ENCODE measurements at regions not wholly inside any gene's neighbourhood (a gene's known extent, or its start where the extent isn't known, plus 50 kb on each side); places are given as distances from the start of the nearest gene placed in this dataset.

DNA sequence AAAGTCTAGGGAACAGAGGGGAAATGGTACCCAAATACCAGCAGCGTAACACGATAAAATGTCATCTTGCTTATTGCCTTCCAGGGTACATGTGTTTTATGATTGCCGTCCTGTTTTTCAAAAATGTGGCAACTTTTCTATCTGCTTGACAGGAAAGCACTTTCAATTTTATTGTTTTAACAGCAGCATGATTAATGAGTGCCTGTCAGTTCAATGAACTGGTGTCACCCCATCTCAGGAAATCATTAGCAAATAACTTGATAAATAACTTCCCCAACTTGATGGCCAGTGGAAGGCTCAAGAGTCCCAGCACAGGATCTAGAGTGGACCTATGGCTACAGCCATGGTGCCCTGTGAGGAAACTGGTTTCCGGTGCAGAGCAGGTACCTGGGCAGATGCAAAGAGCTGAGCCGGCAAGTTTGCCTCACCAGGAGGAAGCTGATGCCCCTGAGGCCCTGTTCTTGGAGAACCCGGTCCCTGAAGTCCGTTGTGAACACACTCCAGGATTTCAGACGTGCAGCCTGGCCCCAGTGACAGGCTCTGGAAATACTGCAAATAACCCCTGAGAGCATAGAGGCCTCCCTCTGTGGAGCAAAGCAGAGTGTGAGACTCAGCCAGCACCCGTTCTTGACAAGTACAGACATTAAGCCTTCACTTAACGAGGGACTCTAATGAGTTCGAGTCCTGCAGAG lies 173.5 kb upstream of the SFSWAP start:
- no peaks in the 10 kb centered on the region for H3K79me1 ChIP-seq (ENCODE audit: low read depth in 1 of 2, low read length in 2 of 2)
- H2BK5ac ChIP-seq (ENCODE audit: low read depth, low read length, poor library complexity, severe bottlenecking), result no peak overlapping the region
- no peak overlapping the region for H4K8ac ChIP-seq (ENCODE audit: low read depth in 2 of 2, low read length in 2 of 2)
- H2BK15ac ChIP-seq (ENCODE audit: low read depth, low read length), result no peak overlapping the region
- no peak overlapping the region for H2AK5ac ChIP-seq (ENCODE audit: low read depth, low read length)
- H3K27ac ChIP-seq (ENCODE audit: insufficient read depth, low read length), result no peak overlapping the region
- no peak for ATAC-seq (ENCODE audit: low read depth)
- H3K4me2 ChIP-seq (ENCODE audit: low read depth, low read length), result no peak overlapping the region
- POLR2A ChIA-PET (ENCODE audit: unreplicated experiment), result no interaction called here
- DNase-seq, result no peak
- H3K23ac ChIP-seq (ENCODE audit: low read depth, low read length), result no peak overlapping the region
- no peak overlapping the region for H2BK20ac ChIP-seq (ENCODE audit: low read depth, low read length)
- H3K4ac ChIP-seq (ENCODE audit: low read depth, low read length), result no peak overlapping the region
- TF ChIP-seq MXI1 (IDR thresholded peaks at IDR 0.05; ENCODE audit: borderline replicate concordance, low read depth, low read length), result no peak
- TF ChIP-seq, protein P1, sequence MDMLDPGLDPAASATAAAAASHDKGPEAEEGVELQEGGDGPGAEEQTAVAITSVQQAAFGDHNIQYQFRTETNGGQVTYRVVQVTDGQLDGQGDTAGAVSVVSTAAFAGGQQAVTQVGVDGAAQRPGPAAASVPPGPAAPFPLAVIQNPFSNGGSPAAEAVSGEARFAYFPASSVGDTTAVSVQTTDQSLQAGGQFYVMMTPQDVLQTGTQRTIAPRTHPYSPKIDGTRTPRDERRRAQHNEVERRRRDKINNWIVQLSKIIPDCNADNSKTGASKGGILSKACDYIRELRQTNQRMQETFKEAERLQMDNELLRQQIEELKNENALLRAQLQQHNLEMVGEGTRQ (IDR thresholded peaks at IDR 0.05; ENCODE audit: low read depth, low read length), result no peak
- TF ChIP-seq BHLHE40 (IDR thresholded peaks at IDR 0.05; ENCODE audit: low read depth, low read length), result no peak
- TF ChIP-seq RAD21 (IDR thresholded peaks at IDR 0.05; ENCODE audit: low read length), result no peak
- no peak for TF ChIP-seq POLR2A (IDR thresholded peaks at IDR 0.05; ENCODE audit: low read depth, low read length)
- no peak for TF ChIP-seq MAZ (IDR thresholded peaks at IDR 0.05; ENCODE audit: borderline replicate concordance, low read depth, low read length)
- no peak for TF ChIP-seq CEBPB (IDR thresholded peaks at IDR 0.05; ENCODE audit: low read depth, low read length)
- TF ChIP-seq RFX5 (IDR thresholded peaks at IDR 0.05; ENCODE audit: low read depth, low read length), result no peak
- no peak for TF ChIP-seq CTCF (conservative IDR thresholded peaks at IDR 0.05; ENCODE audit: low read depth, low read length)
- H3K14ac ChIP-seq (replicated peaks; ENCODE audit: low read depth, low read length), result no peak overlapping the region
- H3K4me3 ChIP-seq (ENCODE audit: insufficient read depth, low read depth, low read length), result no peak overlapping the region
- no peak overlapping the region for H3K9ac ChIP-seq (ENCODE audit: low read depth, low read length)
- intact Hi-C loops (cut with micrococcal nuclease) (no loop called here), in situ Hi-C loops (cut with MboI; ENCODE audit: low sequenced_read_pairs) (no loop called here), dilution Hi-C loops (cut with HindIII; ENCODE audit: low sequenced_read_pairs, unreplicated experiment) (no loop called here)
- no peak overlapping the region for H3K18ac ChIP-seq (ENCODE audit: low read depth, low read length)
- BruUV-seq (replicated peaks), result no TSS peak
- H2AFZ ChIP-seq (replicated peaks; ENCODE audit: low read length, poor library complexity), result no peak overlapping the region
- no peak overlapping the region for H4K91ac ChIP-seq (ENCODE audit: insufficient read depth, low read depth, low read length)
- H3K9me1 ChIP-seq (ENCODE audit: insufficient read depth, low read length), result no peaks in the 10 kb centered on the region
- H3K27me3 ChIP-seq (ENCODE audit: control insufficient read depth, insufficient read depth, low read length), result no peaks in the 10 kb centered on the region
- no peak overlapping the region for H2AK9ac ChIP-seq (replicated peaks; ENCODE audit: low read depth, low read length, poor library complexity)
- H3K9me3 ChIP-seq (ENCODE audit: control insufficient read depth, insufficient read depth, low read length), result peaks cover 36% of the 10 kb centered on the region
- CTCF ChIA-PET, result no interaction called here
- H4K5ac ChIP-seq (ENCODE audit: low read depth, low read length), result no peak overlapping the region
- no peaks in the 10 kb centered on the region for H4K20me1 ChIP-seq (ENCODE audit: insufficient read depth, low read length)
- no peak overlapping the region for H3K56ac ChIP-seq (ENCODE audit: extremely low read depth, insufficient read depth, low read length)
- H2BK120ac ChIP-seq (ENCODE audit: low read depth, low read length), result no peak overlapping the region
- H3K36me3 ChIP-seq (ENCODE audit: control insufficient read depth, insufficient read depth, low read length), result no peaks in the 10 kb centered on the region
- WGBS, 2 experiments (ENCODE audit: extremely low coverage in 2 of 2, insufficient read length in 1 of 2), result 32% methylated on average over 7 of the region's 11 CpGs; no CpG with 5 or more reads in 1 of the 2 experiments
- H3K4me1 ChIP-seq (ENCODE audit: control insufficient read depth, insufficient read depth, low read length), result no peaks in the 10 kb centered on the region

Measured in IMR-90 (cell line).